Astrocyte of the spinal cord (primary cell): ENCODE measurements at regions not wholly inside any gene's neighbourhood (a gene's known extent, or its start where the extent isn't known, plus 50 kb on each side); places are given as distances from the start of the nearest gene placed in this dataset.
"Not testable (repeated sequence)": the region's sequence is repeated elsewhere in the genome, so short reads cannot be mapped to it uniquely, and the experiment has no call there.

Experiments used
- DNase-seq: peaks from one replicate; pipeline ENCODE4 v3.0.0; 2011; ENCODE audit warnings: low read depth, low spot score
- H3K4me3 ChIP-seq: 2 replicates; pipeline ENCODE4 v1.5.1; 2011; ENCODE audit warnings: low read depth, mild to moderate bottlenecking, low read length, moderate library complexity
- CTCF ChIP-seq: IDR thresholded peaks from 2 replicates; pipeline ENCODE4 v1.5.1; 2012; ENCODE audit warnings: low read depth, mild to moderate bottlenecking, low read length, inconsistent platforms
- in situ Hi-C: cut with HindIII; loops from 2 replicates; pipeline ENCODE4 v1.10.0; 2017; ENCODE audit warnings: low sequenced_read_pairs

GRCh38 chr6:5892669-5893068, 114.1 kb downstream of the NRN1 start:
- no peak overlapping the region for H3K4me3 ChIP-seq
- DNase-seq = no peak
- in situ Hi-C loops = no loop called here
- no peak for TF ChIP-seq CTCF

DNA sequence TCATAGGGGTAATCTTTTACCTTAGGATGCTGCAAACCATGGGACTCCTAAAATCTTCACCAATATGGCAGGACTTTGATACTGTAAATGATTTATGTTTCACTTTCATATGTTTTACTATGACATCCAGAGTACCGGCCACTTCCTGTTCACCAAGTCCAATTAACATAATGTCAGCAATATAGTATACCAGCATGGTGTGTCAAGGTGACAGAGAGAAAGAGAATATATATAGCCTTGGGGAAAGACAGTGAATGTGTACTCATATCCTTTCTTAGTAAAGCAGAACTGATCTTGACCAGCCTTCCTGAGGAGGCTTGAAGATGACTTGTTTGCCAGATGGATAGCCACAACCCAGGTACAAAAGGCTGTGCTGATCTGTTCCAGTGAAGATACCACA, 127.9 kb downstream of the NRN1 start:
- no peak overlapping the region for H3K4me3 ChIP-seq
- DNase-seq = no peak
- in situ Hi-C loops = no loop called here
- no peak for TF ChIP-seq CTCF

- no peak for TF ChIP-seq CTCF
- H3K4me3 ChIP-seq = no peak overlapping the region
- in situ Hi-C loops = no loop called here
- DNase-seq = no peak
Measured at GRCh38 chr6:5876076-5876475, 130.6 kb downstream of the NRN1 start.

GRCh38 chr6:5873976-5874375, 132.7 kb downstream of the NRN1 start:
- H3K4me3 ChIP-seq, DNase-seq, in situ Hi-C loops: not testable (repeated sequence)

- in situ Hi-C loops = no loop called here
- no peak overlapping the region for H3K4me3 ChIP-seq
- DNase-seq = no peak
- no peak for TF ChIP-seq CTCF
Measured at GRCh38 chr6:5871296-5871695, 135.4 kb downstream of the NRN1 start.

DNA sequence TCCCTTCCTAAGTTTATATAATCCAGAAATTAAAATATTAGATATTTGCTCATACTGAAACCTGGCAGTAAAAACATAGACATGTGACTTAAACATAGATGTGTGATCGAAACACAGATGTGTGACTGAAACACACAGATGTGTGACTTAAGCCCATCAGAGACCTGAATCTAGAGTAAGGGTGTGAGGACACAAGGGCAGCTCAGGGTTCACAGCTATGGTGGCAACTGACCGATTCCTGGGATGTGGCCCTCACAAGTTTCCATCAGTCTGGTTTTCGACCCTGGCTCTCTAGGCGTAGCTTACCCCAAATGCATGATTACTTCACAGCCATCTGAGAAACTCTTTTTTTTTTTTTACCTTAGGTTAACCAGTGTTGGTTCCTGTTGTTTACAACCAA, 137.0 kb downstream of the NRN1 start:
- H3K4me3 ChIP-seq = no peak overlapping the region
- in situ Hi-C loops = no loop called here
- no peak for TF ChIP-seq CTCF
- no peak for DNase-seq

GRCh38 chr6:5869261-5869660, 137.5 kb downstream of the NRN1 start:
- no peak overlapping the region for H3K4me3 ChIP-seq
- in situ Hi-C loops = no loop called here
- no peak for DNase-seq
- TF ChIP-seq CTCF = no peak
